ENCODE measurements at regions not wholly inside any gene's neighbourhood (a gene's known extent, or its start where the extent isn't known, plus 50 kb on each side); places are given as distances from the start of the nearest gene placed in this dataset.
"Not testable (repeated sequence)": the region's sequence is repeated elsewhere in the genome, so short reads cannot be mapped to it uniquely, and the experiment has no call there.

DNA sequence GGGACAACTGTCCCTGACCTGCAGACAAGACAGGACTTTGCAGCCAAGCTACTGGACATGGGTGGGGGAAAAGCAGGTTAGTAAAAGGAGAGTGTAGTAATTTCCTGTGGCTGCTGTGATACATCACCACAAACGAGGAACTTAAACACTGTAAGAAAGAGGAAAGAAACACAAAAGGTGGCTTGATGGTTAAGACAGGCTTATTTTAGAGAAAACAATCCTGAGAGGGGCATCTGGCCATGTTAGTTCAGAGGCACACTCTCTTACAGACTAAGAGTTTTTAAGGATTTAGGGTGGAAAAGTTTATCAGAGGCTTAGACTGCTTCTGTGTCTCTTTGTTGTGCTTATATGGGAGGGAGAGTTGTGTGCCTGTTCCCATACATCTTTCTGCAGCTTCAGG is 667.0 kb downstream of the TYW1 start:
- no peak for TF ChIP-seq POLR2A (IDR thresholded peaks at IDR 0.05)
- TF ChIP-seq CTCF (IDR thresholded peaks at IDR 0.05): no peak
- Histone ChIP-seq H3K27me3 (peaks cover 0 to 6% (median 0%) of the 10 kb centered on the region in 9 donors), H3K36me3 (no peaks in the 10 kb centered on the region), H3K9me3 (peaks cover 0 to 18% (median 0%) of the 10 kb centered on the region in 12 donors), H3K4me1 (no peaks in the 10 kb centered on the region), H3K4me3 (no peak overlapping the region), H3K27ac (no peak overlapping the region)
- ATAC-seq: no peak
- 61 to 67% (median 65%) methylated on average over 1 of the region's 1 CpG for WGBS, 4 donors
- intact Hi-C loops (cut with DNase I): no loop called here
- DNase-seq: no peak

DNA sequence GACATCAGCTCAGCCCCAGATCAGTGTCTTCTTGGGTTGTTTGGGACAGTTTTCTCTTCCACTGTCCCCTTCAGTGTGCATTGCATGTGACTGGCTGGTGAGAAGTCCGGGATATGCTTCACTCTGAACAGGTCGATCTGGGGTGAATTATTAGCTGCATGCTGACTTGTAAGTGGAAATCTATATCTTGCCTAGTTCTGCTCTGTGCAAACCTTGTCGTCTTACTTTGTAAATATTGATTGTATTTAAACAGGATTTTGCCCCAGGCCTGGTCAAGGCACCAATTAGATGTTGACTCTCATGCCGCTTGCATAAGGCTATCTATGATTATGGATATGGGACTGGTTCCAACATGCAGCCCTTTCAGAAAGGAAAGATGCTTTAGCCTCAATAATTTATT is 669.7 kb downstream of the TYW1 start:
- WGBS, 4 donors: 70 to 84% (median 83%) methylated on average over 4 of the region's 4 CpGs
- H3K27ac ChIP-seq; H3K36me3 ChIP-seq; ATAC-seq; H3K27me3 ChIP-seq; DNase-seq; H3K4me3 ChIP-seq; intact Hi-C loops (cut with DNase I); H3K4me1 ChIP-seq: not testable (repeated sequence)
- peaks cover 0 to 41% (median 10%) of the 10 kb centered on the region in 12 donors for H3K9me3 ChIP-seq

- Histone ChIP-seq H3K9me3 (peaks cover 0 to 39% (median 10%) of the 10 kb centered on the region in 12 donors), H3K4me1 (no peaks in the 10 kb centered on the region), H3K27me3 (no peaks in the 10 kb centered on the region), H3K4me3 (no peak overlapping the region), H3K27ac (no peak overlapping the region), H3K36me3 (no peaks in the 10 kb centered on the region)
- intact Hi-C loops (cut with DNase I): no loop called here
- WGBS, 4 donors: 65 to 96% (median 76%) methylated on average over 4 of the region's 4 CpGs
- TF ChIP-seq POLR2A (IDR thresholded peaks at IDR 0.05) (no peak), CTCF (IDR thresholded peaks at IDR 0.05) (no peak)
- ATAC-seq: no peak
- no peak for DNase-seq
Observed at GRCh38 chr7:67671006-67671548, 674.4 kb downstream of the TYW1 start.

DNA sequence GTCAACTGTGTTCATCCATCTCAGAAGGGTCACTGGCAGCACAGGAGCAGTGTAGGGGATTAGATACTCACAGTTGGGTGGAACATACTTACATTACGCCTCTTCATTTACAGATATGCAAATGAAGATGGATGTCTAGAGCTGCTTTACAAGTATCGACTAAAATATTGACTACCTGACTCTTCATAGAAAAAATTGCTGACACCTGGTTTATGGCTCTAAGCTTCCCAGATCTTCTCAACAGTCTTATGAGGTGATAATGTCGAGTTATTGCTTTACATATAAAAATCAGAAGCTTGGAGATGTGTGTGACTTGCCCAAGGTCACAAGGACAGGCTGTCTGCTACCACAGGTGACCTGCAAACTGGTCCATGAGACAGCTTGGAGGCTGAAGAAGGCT is 677.2 kb downstream of the TYW1 start:
- Histone ChIP-seq H3K27me3 (peaks cover 0 to 3% (median 0%) of the 10 kb centered on the region in 9 donors), H3K9me3 (peaks cover 0 to 41% (median 10%) of the 10 kb centered on the region in 12 donors), H3K4me1 (no peaks in the 10 kb centered on the region), H3K27ac (no peak overlapping the region), H3K4me3 (no peak overlapping the region), H3K36me3 (no peaks in the 10 kb centered on the region)
- no peak for ATAC-seq
- intact Hi-C loops (cut with DNase I): no loop called here
- TF ChIP-seq CTCF (IDR thresholded peaks at IDR 0.05): no peak
- TF ChIP-seq POLR2A (IDR thresholded peaks at IDR 0.05): no peak
- 66 to 76% (median 73%) methylated on average over 3 of the region's 3 CpGs for WGBS, 4 donors
- DNase-seq: no peak

- H3K27me3 ChIP-seq; intact Hi-C loops (cut with DNase I); H3K36me3 ChIP-seq; H3K4me1 ChIP-seq; H3K4me3 ChIP-seq; DNase-seq; ATAC-seq; H3K27ac ChIP-seq: not testable (repeated sequence)
- H3K9me3 ChIP-seq: peaks cover 0 to 32% (median 3%) of the 10 kb centered on the region in 12 donors
- WGBS, 4 donors: 79 to 90% (median 85%) methylated on average over 5 of the region's 5 CpGs
Observed at GRCh38 chr7:67674862-67675261, 678.2 kb downstream of the TYW1 start.
